BLaER1 (cell line): ENCODE measurements at regions not wholly inside any gene's neighbourhood (a gene's known extent, or its start where the extent isn't known, plus 50 kb on each side); places are given as distances from the start of the nearest gene placed in this dataset.

ENCODE experiments used
- H3K27ac ChIP-seq: shearing (Covaris generic); formaldehyde crosslinking; 2 replicates; pipeline ENCODE4 v1.8.1; 2022
- H3K27me3 ChIP-seq: shearing (Covaris generic); formaldehyde crosslinking; 2 replicates; pipeline ENCODE4 v1.8.1; 2022
- H3K36me3 ChIP-seq: shearing (Covaris generic); formaldehyde crosslinking; 2 replicates; pipeline ENCODE4 v1.8.1; 2022
- H3K4me1 ChIP-seq: shearing (Covaris generic); formaldehyde crosslinking; 2 replicates; pipeline ENCODE4 v1.8.1; 2022
- H3K4me2 ChIP-seq: shearing (Covaris generic); formaldehyde crosslinking; 2 replicates; pipeline ENCODE4 v1.8.1; 2022
- H3K4me3 ChIP-seq: shearing (Covaris generic); formaldehyde crosslinking; 2 replicates; pipeline ENCODE4 v1.8.1; 2022
- H3K9ac ChIP-seq: shearing (Covaris generic); formaldehyde crosslinking; 2 replicates; pipeline ENCODE4 v1.8.1; 2022
- H3K9me3 ChIP-seq: shearing (Covaris generic); formaldehyde crosslinking; 2 replicates; pipeline ENCODE4 v1.8.1; 2022
- H4K20me1 ChIP-seq: shearing (Covaris generic); formaldehyde crosslinking; 2 replicates; pipeline ENCODE4 v1.8.1; 2022
- Cebpa-rat ChIP-seq: shearing (Covaris generic); IDR thresholded peaks from 2 replicates; pipeline ENCODE4 v1.8.1; 2022

DNA sequence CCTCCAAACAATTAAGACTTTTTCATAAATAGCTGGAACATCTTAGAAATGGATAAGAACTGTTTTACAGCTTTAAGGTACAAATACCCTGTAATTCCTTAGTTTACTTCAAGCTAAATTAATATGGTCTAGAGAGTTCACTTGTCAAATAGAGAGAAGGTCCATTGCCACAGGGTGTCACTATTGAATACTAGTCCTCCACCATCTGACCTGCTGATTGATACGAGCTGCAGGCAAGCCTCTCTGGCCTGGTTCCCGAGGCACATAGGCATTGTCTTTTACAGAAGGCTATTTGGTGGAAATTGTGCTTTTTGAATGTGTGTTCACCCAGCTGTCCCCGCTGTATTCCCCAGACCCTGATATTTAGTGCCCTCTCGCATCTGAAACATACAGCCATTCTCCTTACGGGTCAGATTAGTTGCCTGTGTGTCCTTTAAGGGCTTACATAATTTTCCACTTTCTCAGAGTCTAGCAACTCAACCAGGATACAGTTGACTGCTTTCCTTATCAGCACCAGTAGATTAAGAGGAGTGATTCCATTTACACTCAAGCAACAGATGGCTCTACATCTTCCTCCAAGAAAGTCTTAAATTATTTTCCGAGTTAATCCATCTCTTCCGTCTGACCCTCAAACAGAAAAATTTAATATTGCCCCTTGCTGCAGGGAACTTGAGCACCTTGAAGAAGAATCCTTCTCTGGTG, 788.8 kb upstream of the FAT3 start:
- Histone ChIP-seq H3K4me2 (no peak overlapping the region), H4K20me1 (no peaks in the 10 kb centered on the region), H3K9me3 (0 out of 2 replicates have a peak, but pooled peaks cover 4% of the 10 kb centered on the region), H3K36me3 (no peaks in the 10 kb centered on the region), H3K27me3 (no peaks in the 10 kb centered on the region), H3K4me1 (no peaks in the 10 kb centered on the region), H3K9ac (no peak overlapping the region), H3K27ac (no peak overlapping the region), H3K4me3 (no peak overlapping the region)
- no peak for TF ChIP-seq Cebpa-rat

DNA sequence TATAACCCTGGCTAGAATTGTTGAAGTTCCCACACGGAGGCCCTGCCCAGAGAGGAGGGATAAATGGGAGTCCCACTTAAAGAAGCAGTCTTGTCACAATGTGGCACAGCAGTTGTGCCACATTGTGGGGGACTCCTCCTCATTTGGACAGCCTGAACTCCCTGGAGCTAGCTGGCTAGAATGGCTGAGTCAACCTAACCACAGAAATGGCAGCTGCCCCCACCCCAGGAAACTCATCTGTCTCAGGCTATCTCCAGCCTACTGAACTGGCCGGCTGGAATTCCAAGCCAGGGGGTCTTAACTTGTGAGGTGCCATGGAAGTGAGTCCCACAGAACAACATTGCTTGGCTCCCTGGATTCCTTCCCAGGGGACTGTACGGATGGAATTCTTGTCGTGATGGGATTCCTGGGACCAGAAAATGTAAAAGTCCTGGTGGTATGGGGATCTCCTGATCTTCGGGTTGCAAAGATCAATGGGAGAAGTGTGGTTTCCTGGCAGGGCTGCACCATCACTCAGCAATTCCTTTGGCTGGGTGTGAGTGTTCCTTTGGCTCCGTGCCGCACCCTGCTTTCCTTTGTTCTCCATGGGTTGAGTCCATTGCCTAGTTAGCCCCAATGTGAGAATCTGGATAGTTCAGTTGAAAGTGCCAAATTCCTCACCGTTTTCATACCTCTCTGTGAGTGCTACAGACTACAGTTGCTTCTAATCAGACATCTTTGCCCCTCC, 791.2 kb upstream of the FAT3 start:
- no peaks in the 10 kb centered on the region for H4K20me1 ChIP-seq
- H3K4me1 ChIP-seq = no peaks in the 10 kb centered on the region
- 0 out of 2 replicates have a peak, but pooled peaks cover 4% of the 10 kb centered on the region for H3K9me3 ChIP-seq
- H3K4me3 ChIP-seq = no peak overlapping the region
- H3K27ac ChIP-seq = no peak overlapping the region
- no peak for TF ChIP-seq Cebpa-rat
- no peaks in the 10 kb centered on the region for H3K27me3 ChIP-seq
- H3K9ac ChIP-seq = no peak overlapping the region
- H3K36me3 ChIP-seq = no peaks in the 10 kb centered on the region
- H3K4me2 ChIP-seq = no peak overlapping the region

GRCh38 chr11:91421641-91422040, 803.0 kb upstream of the FAT3 start:
- no peaks in the 10 kb centered on the region for H3K9me3 ChIP-seq
- H3K36me3 ChIP-seq = no peaks in the 10 kb centered on the region
- no peak for TF ChIP-seq Cebpa-rat
- no peak overlapping the region for H3K4me3 ChIP-seq
- no peak overlapping the region for H3K9ac ChIP-seq
- no peaks in the 10 kb centered on the region for H4K20me1 ChIP-seq
- no peak overlapping the region for H3K27ac ChIP-seq
- no peaks in the 10 kb centered on the region for H3K4me1 ChIP-seq
- no peaks in the 10 kb centered on the region for H3K27me3 ChIP-seq
- H3K4me2 ChIP-seq = no peak overlapping the region

DNA sequence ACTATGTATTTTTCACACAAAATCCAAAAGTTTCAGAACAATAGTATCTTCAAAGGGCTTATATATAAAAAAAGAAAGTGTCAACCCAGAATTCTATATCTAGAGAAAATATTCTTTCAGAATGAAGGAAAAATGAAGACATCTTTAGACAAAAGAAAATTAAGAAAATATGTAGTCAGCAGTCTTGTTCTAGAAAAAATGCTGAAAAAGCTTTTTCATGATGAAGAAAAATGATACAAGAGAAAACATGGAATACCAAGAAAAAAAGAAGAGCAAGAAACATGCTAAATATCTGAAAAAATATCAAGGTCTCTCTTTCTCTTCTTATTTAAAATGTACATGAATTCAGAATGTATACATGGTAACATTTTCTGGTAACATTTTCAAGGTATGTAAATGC, 816.8 kb upstream of the FAT3 start:
- Histone ChIP-seq H4K20me1 (no peaks in the 10 kb centered on the region), H3K36me3 (no peaks in the 10 kb centered on the region), H3K9me3 (no peaks in the 10 kb centered on the region), H3K4me2 (no peak overlapping the region), H3K4me3 (no peak overlapping the region), H3K27ac (no peak overlapping the region), H3K4me1 (no peaks in the 10 kb centered on the region), H3K27me3 (no peaks in the 10 kb centered on the region), H3K9ac (no peak overlapping the region)
- no peak for TF ChIP-seq Cebpa-rat

DNA sequence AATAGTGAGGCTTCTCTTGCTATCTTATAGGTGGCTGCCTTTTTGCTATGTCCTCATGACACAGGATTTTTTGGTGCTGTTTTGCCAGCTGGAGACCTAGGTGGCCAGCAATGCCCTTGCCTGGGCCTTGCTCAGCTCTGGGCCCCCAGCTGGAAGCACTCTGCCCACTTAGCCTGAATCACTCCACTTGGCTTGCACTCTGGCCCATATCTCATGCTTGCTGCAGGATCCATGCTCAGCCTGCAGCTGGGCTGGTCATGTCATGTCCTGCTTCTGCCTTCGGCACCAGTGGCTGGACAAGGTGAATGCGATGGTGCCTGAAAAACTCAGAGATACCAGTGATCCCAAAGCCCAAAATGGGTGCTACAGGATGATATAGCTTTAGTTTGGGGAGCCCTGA, 818.6 kb upstream of the FAT3 start:
- Histone ChIP-seq H3K9ac (no peak overlapping the region), H3K4me1 (no peaks in the 10 kb centered on the region), H3K4me3 (no peak overlapping the region), H3K27ac (no peak overlapping the region), H4K20me1 (no peaks in the 10 kb centered on the region), H3K9me3 (no peaks in the 10 kb centered on the region), H3K36me3 (no peaks in the 10 kb centered on the region), H3K4me2 (no peak overlapping the region), H3K27me3 (no peaks in the 10 kb centered on the region)
- TF ChIP-seq Cebpa-rat = no peak

- H3K4me1 ChIP-seq = no peaks in the 10 kb centered on the region
- TF ChIP-seq Cebpa-rat = no peak
- no peaks in the 10 kb centered on the region for H3K27me3 ChIP-seq
- no peaks in the 10 kb centered on the region for H3K9me3 ChIP-seq
- H3K27ac ChIP-seq = no peak overlapping the region
- H3K4me3 ChIP-seq = no peak overlapping the region
- no peak overlapping the region for H3K9ac ChIP-seq
- no peaks in the 10 kb centered on the region for H4K20me1 ChIP-seq
- H3K4me2 ChIP-seq = no peak overlapping the region
- H3K36me3 ChIP-seq = no peaks in the 10 kb centered on the region
These were observed 820.3 kb upstream of the FAT3 start for GRCh38 chr11:91404344-91404743.

DNA sequence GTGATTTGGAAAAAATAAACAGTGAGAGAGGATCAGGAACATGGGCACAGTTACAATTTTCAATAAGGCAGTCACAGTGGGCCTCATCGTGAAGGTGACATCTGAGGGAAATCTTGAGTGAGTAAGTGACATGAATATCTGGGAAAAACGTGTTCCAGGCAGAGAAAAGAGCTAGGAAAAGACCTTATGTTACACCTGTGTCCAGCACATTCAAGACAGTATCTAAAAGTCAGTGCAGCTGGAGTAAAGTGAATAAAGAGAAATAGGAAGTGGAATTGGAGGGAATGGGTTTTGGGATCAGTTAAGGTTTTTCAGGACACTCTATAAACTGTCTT, 827.5 kb upstream of the FAT3 start:
- Histone ChIP-seq H3K4me3 (no peak overlapping the region), H3K36me3 (no peaks in the 10 kb centered on the region), H3K4me1 (no peaks in the 10 kb centered on the region), H3K4me2 (no peak overlapping the region), H3K9ac (no peak overlapping the region), H3K9me3 (no peaks in the 10 kb centered on the region), H3K27me3 (no peaks in the 10 kb centered on the region), H3K27ac (no peak overlapping the region), H4K20me1 (no peaks in the 10 kb centered on the region)
- no peak for TF ChIP-seq Cebpa-rat

- Histone ChIP-seq H3K36me3 (no peaks in the 10 kb centered on the region), H3K27ac (no peak overlapping the region), H3K4me2 (no peak overlapping the region), H3K4me3 (no peak overlapping the region), H3K9ac (no peak overlapping the region), H3K4me1 (no peaks in the 10 kb centered on the region), H3K9me3 (no peaks in the 10 kb centered on the region), H4K20me1 (no peaks in the 10 kb centered on the region), H3K27me3 (no peaks in the 10 kb centered on the region)
- TF ChIP-seq Cebpa-rat = no peak
These were observed 828.1 kb upstream of the FAT3 start for GRCh38 chr11:91396236-91397133.

- H3K9me3 ChIP-seq = no peaks in the 10 kb centered on the region
- H3K4me1 ChIP-seq = no peaks in the 10 kb centered on the region
- no peaks in the 10 kb centered on the region for H3K27me3 ChIP-seq
- no peaks in the 10 kb centered on the region for H3K36me3 ChIP-seq
- no peak for TF ChIP-seq Cebpa-rat
- no peak overlapping the region for H3K9ac ChIP-seq
- H3K4me3 ChIP-seq = no peak overlapping the region
- H4K20me1 ChIP-seq = no peaks in the 10 kb centered on the region
- H3K27ac ChIP-seq = no peak overlapping the region
- H3K4me2 ChIP-seq = no peak overlapping the region
These were observed 829.7 kb upstream of the FAT3 start for GRCh38 chr11:91394727-91395414.
